ENCODE measurements at regions not wholly inside any gene's neighbourhood (a gene's known extent, or its start where the extent isn't known, plus 50 kb on each side); places are given as distances from the start of the nearest gene placed in this dataset.

- intact Hi-C loops (cut with DNase I): no loop called here
- Histone ChIP-seq H3K27me3 (peaks cover 0 to 15% (median 8%) of the 10 kb centered on the region in 7 donors), H3K27ac (no peak overlapping the region), H3K4me3 (no peak overlapping the region), H3K36me3 (no peaks in the 10 kb centered on the region), H3K4me1 (no peaks in the 10 kb centered on the region), H3K9me3 (peaks cover 0 to 9% (median 0%) of the 10 kb centered on the region in 11 donors)
- ATAC-seq (no peak), DNase-seq (no peak)
- TF ChIP-seq, protein P1, sequence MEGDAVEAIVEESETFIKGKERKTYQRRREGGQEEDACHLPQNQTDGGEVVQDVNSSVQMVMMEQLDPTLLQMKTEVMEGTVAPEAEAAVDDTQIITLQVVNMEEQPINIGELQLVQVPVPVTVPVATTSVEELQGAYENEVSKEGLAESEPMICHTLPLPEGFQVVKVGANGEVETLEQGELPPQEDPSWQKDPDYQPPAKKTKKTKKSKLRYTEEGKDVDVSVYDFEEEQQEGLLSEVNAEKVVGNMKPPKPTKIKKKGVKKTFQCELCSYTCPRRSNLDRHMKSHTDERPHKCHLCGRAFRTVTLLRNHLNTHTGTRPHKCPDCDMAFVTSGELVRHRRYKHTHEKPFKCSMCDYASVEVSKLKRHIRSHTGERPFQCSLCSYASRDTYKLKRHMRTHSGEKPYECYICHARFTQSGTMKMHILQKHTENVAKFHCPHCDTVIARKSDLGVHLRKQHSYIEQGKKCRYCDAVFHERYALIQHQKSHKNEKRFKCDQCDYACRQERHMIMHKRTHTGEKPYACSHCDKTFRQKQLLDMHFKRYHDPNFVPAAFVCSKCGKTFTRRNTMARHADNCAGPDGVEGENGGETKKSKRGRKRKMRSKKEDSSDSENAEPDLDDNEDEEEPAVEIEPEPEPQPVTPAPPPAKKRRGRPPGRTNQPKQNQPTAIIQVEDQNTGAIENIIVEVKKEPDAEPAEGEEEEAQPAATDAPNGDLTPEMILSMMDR (IDR thresholded peaks at IDR 0.05): no peak
- 47 to 49% methylated on average over 8 of the region's 8 CpGs for WGBS, 2 donors
These were observed 233.5 kb downstream of the DHX35 start for GRCh38 chr20:39195582-39196021.

- DNase-seq (no peak), ATAC-seq (no peak)
- intact Hi-C loops (cut with DNase I): no loop called here
- Histone ChIP-seq H3K27me3 (peaks cover 0 to 2% (median 0%) of the 10 kb centered on the region in 7 donors), H3K36me3 (no peaks in the 10 kb centered on the region), H3K9me3 (peaks cover 0 to 3% (median 0%) of the 10 kb centered on the region in 11 donors), H3K27ac (no peak overlapping the region), H3K4me3 (no peak overlapping the region), H3K4me1 (no peaks in the 10 kb centered on the region)
- TF ChIP-seq, protein P1 (IDR thresholded peaks at IDR 0.05): no peak
- WGBS, 2 donors: 74 to 83% methylated on average over 12 of the region's 12 CpGs
These were observed 228.8 kb downstream of the DHX35 start for GRCh38 chr20:39190666-39191570.

GRCh38 chr20:39188266-39188765, 226.2 kb downstream of the DHX35 start:
- H3K4me1 ChIP-seq: no peaks in the 10 kb centered on the region
- no peaks in the 10 kb centered on the region for H3K36me3 ChIP-seq
- ATAC-seq (no peak), DNase-seq (no peak)
- H3K9me3 ChIP-seq: peaks cover 0 to 26% (median 10%) of the 10 kb centered on the region in 11 donors
- no peak overlapping the region for H3K4me3 ChIP-seq
- no peaks in the 10 kb centered on the region for H3K27me3 ChIP-seq
- H3K27ac ChIP-seq: no peak overlapping the region
- intact Hi-C loops (cut with DNase I): no loop called here
- TF ChIP-seq, protein P1 (IDR thresholded peaks at IDR 0.05): no peak

- Histone ChIP-seq H3K9me3 (peaks cover 0 to 26% (median 10%) of the 10 kb centered on the region in 11 donors), H3K4me1 (no peaks in the 10 kb centered on the region), H3K27me3 (no peaks in the 10 kb centered on the region), H3K27ac (no peak overlapping the region), H3K4me3 (no peak overlapping the region), H3K36me3 (no peaks in the 10 kb centered on the region)
- 57 to 63% methylated on average over 2 of the region's 2 CpGs for WGBS, 2 donors
- ATAC-seq (no peak), DNase-seq (no peak)
- intact Hi-C loops (cut with DNase I): no loop called here
- TF ChIP-seq, protein P1 (IDR thresholded peaks at IDR 0.05): no peak
These were observed 219.3 kb downstream of the DHX35 start for GRCh38 chr20:39181490-39181889.
